Cardiac septum (tissue), 1 donor: ENCODE measurements at regions not wholly inside any gene's neighbourhood (a gene's known extent, or its start where the extent isn't known, plus 50 kb on each side); places are given as distances from the start of the nearest gene placed in this dataset.

Experiments used
- DNase-seq: peaks from one replicate; pipeline ENCODE4 v3.0.0-alpha.2; 2020; ENCODE audit warnings: low spot score
- intact Hi-C: fragments of 100-400 bp; cut with DNase I; formaldehyde crosslinking; loops from one replicate; pipeline ENCODE4 v1.14.0; 2022
- donor health status: DM: no; HTN: no; CAD: no.

GRCh38 chr1:221093903-221094791 lies 214.9 kb downstream of the HLX start:
- no peak for DNase-seq
- intact Hi-C loops: no loop called here

GRCh38 chr1:221097479-221098281 lies 218.4 kb downstream of the HLX start:
- intact Hi-C loops: loop anchor here (5.0 kb wide), 2 partner anchors 40 to 220 kb away; partner anchors contain the start of gene HLX
- DNase-seq: no peak

GRCh38 chr1:221098471-221099405 lies 219.5 kb downstream of the HLX start:
- intact Hi-C loops: loop anchor here (5.0 kb wide), 2 partner anchors 41 to 221 kb away; partner anchors contain the start of gene HLX
- DNase-seq: no peak

GRCh38 chr1:221099747-221100595 lies 220.7 kb downstream of the HLX start:
- no peak for DNase-seq
- intact Hi-C loops: loop anchor here (5.0 kb wide), 2 partner anchors 43 to 223 kb away; partner anchors contain the start of gene HLX

- intact Hi-C loops: loop anchor here (1.0 kb wide), 1 partner anchor 17 kb away; no protein-coding TSS in a partner anchor
- DNase-seq: no peak
Observed at GRCh38 chr1:221100611-221101010, 221.4 kb downstream of the HLX start.

- DNase-seq: no peak
Observed at GRCh38 chr1:221101807-221102605, 222.8 kb downstream of the HLX start.

GRCh38 chr1:221104596-221104995 lies 225.4 kb downstream of the HLX start:
- intact Hi-C loops: no loop called here
- no peak for DNase-seq

More at GRCh38 chr1:221101807-221102605, 222.8 kb downstream of the HLX start:
- intact Hi-C loops: loop anchor here (1.0 kb wide), 1 partner anchor 15 kb away; no protein-coding TSS in a partner anchor

- intact Hi-C loops: no loop called here
- DNase-seq: no peak
Observed at GRCh38 chr1:221105578-221105977, 226.3 kb downstream of the HLX start.

GRCh38 chr1:221106616-221107015 lies 227.4 kb downstream of the HLX start:
- intact Hi-C loops: no loop called here
- no peak for DNase-seq

- DNase-seq: no peak
- intact Hi-C loops: no loop called here
Observed at GRCh38 chr1:221109930-221110329, 230.7 kb downstream of the HLX start.

- intact Hi-C loops: loop anchor here (1.0 to 5.0 kb wide), 3 partner anchors 16 to 240 kb away; partner anchors contain the start of gene HLX
- no peak for DNase-seq
Observed at GRCh38 chr1:221117133-221117532, 237.9 kb downstream of the HLX start.

- DNase-seq: no peak
- intact Hi-C loops: loop anchor here (1.0 to 5.0 kb wide), 3 partner anchors 16 to 240 kb away; partner anchors contain the start of gene HLX
Observed at GRCh38 chr1:221117548-221117951, 238.3 kb downstream of the HLX start.

GRCh38 chr1:221118176-221118937 lies 239.1 kb downstream of the HLX start:
- intact Hi-C loops: loop anchor here (5.0 kb wide), 2 partner anchors 84 to 241 kb away; partner anchors contain the start of gene HLX
- DNase-seq: no peak

GRCh38 chr1:221118938-221119320 lies 239.7 kb downstream of the HLX start:
- DNase-seq: no peak
- intact Hi-C loops: loop anchor here (5.0 kb wide), 2 partner anchors 83 to 242 kb away; partner anchors contain the start of gene HLX

GRCh38 chr1:221122501-221122900 lies 243.3 kb downstream of the HLX start:
- intact Hi-C loops: no loop called here
- DNase-seq: no peak

GRCh38 chr1:221125976-221126375 lies 246.7 kb downstream of the HLX start:
- DNase-seq: no peak

More at GRCh38 chr1:221125976-221126375, 246.7 kb downstream of the HLX start:
- intact Hi-C loops: no loop called here
